ENCODE measurements at regions not wholly inside any gene's neighbourhood (a gene's known extent, or its start where the extent isn't known, plus 50 kb on each side); places are given as distances from the start of the nearest gene placed in this dataset.

GRCh38 chr1:103199001-103199400 is 90.7 kb upstream of the COL11A1 start:
- no peak overlapping the region for H3K4me2 ChIP-seq (replicated peaks; ENCODE audit: low read depth, low read length, poor library complexity, severe bottlenecking)
- H3K27me3 ChIP-seq (replicated peaks in 1 of 4; ENCODE audit: control extremely low read depth in 1 of 4, control insufficient read depth in 3 of 4, insufficient read depth in 4 of 4, low read length in 3 of 4), result no peaks in the 10 kb centered on the region
- H3K36me3 ChIP-seq (replicated peaks in 1 of 2; ENCODE audit: control extremely low read depth in 1 of 2, control insufficient read depth in 1 of 2, extremely low read depth in 1 of 2, insufficient read depth in 2 of 2, low read length in 1 of 2), result no peaks in the 10 kb centered on the region
- no peaks in the 10 kb centered on the region for H3K27me3 Mint-ChIP-seq
- POLR2A ChIA-PET, result no interaction called here
- H3K4me3 ChIP-seq (ENCODE audit: control extremely low read depth in 1 of 5, extremely low read depth in 1 of 5, insufficient read depth in 1 of 5, low read depth in 2 of 5, low read length in 4 of 5), result no peak overlapping the region
- CTCF ChIA-PET, result no interaction called here
- no peaks in the 10 kb centered on the region for H3K79me2 ChIP-seq (ENCODE audit: control insufficient read depth, insufficient read depth, low read length)
- H3K4me1 ChIP-seq (ENCODE audit: control insufficient read depth in 2 of 2, insufficient read depth in 2 of 2, low read length in 2 of 2), result no peaks in the 10 kb centered on the region
- intact Hi-C loops (cut with micrococcal nuclease), result no loop called here
- no peak overlapping the region for H3K27ac Mint-ChIP-seq
- H3K9ac ChIP-seq (ENCODE audit: low read length), result no peak overlapping the region
- H3K27ac ChIP-seq (ENCODE audit: low read length in 2 of 2), result no peak overlapping the region
- WGBS (ENCODE audit: insufficient coverage), result no CpG with 5 or more reads among the region's 1 CpG
- no peak overlapping the region for H3K4me3 Mint-ChIP-seq
- H3K9me3 ChIP-seq (ENCODE audit: control extremely low read depth in 1 of 3, control insufficient read depth in 2 of 3, insufficient read depth in 1 of 3, low read length in 2 of 3), result no peaks in the 10 kb centered on the region
- H3K4me1 Mint-ChIP-seq, result no peaks in the 10 kb centered on the region
- no peak overlapping the region for H2AFZ ChIP-seq (ENCODE audit: insufficient read depth, low read depth, low read length, poor library complexity, severe bottlenecking)
- H4K20me1 ChIP-seq (ENCODE audit: control insufficient read depth, insufficient read depth, low read length, poor library complexity, severe bottlenecking), result no peaks in the 10 kb centered on the region
- ATAC-seq (ENCODE audit: low read depth) (no peak), DNase-seq (no peak)
- H3K9me3 Mint-ChIP-seq (ENCODE audit: insufficient read depth), result no peaks in the 10 kb centered on the region
- TF ChIP-seq CTCF (IDR thresholded peaks at IDR 0.05), result no peak
- TF ChIP-seq EZH2 (IDR thresholded peaks at IDR 0.05; ENCODE audit: borderline replicate concordance, insufficient read depth, low read depth, low read length, poor library complexity, severe bottlenecking), result no peak

GRCh38 chr1:103198076-103198475 is 89.8 kb upstream of the COL11A1 start:
- H3K4me2 ChIP-seq (replicated peaks; ENCODE audit: low read depth, low read length, poor library complexity, severe bottlenecking), result no peak overlapping the region
- no peaks in the 10 kb centered on the region for H4K20me1 ChIP-seq (ENCODE audit: control insufficient read depth, insufficient read depth, low read length, poor library complexity, severe bottlenecking)
- DNase-seq, result no peak
- no peak for TF ChIP-seq EZH2 (IDR thresholded peaks at IDR 0.05; ENCODE audit: borderline replicate concordance, insufficient read depth, low read depth, low read length, poor library complexity, severe bottlenecking)
- no peak for TF ChIP-seq CTCF (IDR thresholded peaks at IDR 0.05)
- no peak overlapping the region for H3K27ac Mint-ChIP-seq
- H3K4me1 Mint-ChIP-seq, result no peaks in the 10 kb centered on the region
- intact Hi-C loops (cut with micrococcal nuclease), result no loop called here
- no peaks in the 10 kb centered on the region for H3K27me3 ChIP-seq (replicated peaks in 1 of 4; ENCODE audit: control extremely low read depth in 1 of 4, control insufficient read depth in 3 of 4, insufficient read depth in 4 of 4, low read length in 3 of 4)
- no CpG with 5 or more reads among the region's 2 CpGs for WGBS (ENCODE audit: insufficient coverage)
- H3K9me3 ChIP-seq (ENCODE audit: control extremely low read depth in 1 of 3, control insufficient read depth in 2 of 3, insufficient read depth in 1 of 3, low read length in 2 of 3), result no peaks in the 10 kb centered on the region
- no peaks in the 10 kb centered on the region for H3K79me2 ChIP-seq (ENCODE audit: control insufficient read depth, insufficient read depth, low read length)
- no peak overlapping the region for H3K9ac ChIP-seq (ENCODE audit: low read length)
- no peaks in the 10 kb centered on the region for H3K36me3 ChIP-seq (replicated peaks in 1 of 2; ENCODE audit: control extremely low read depth in 1 of 2, control insufficient read depth in 1 of 2, extremely low read depth in 1 of 2, insufficient read depth in 2 of 2, low read length in 1 of 2)
- no peaks in the 10 kb centered on the region for H3K9me3 Mint-ChIP-seq (ENCODE audit: insufficient read depth)
- no peak overlapping the region for H2AFZ ChIP-seq (ENCODE audit: insufficient read depth, low read depth, low read length, poor library complexity, severe bottlenecking)
- no peak overlapping the region for H3K27ac ChIP-seq (ENCODE audit: low read length in 2 of 2)
- ChIA-PET CTCF (no interaction called here), POLR2A (no interaction called here)
- no peak overlapping the region for H3K4me3 ChIP-seq (ENCODE audit: control extremely low read depth in 1 of 5, extremely low read depth in 1 of 5, insufficient read depth in 1 of 5, low read depth in 2 of 5, low read length in 4 of 5)
- H3K4me1 ChIP-seq (ENCODE audit: control insufficient read depth in 2 of 2, insufficient read depth in 2 of 2, low read length in 2 of 2), result no peaks in the 10 kb centered on the region
- ATAC-seq (ENCODE audit: low read depth), result no peak
- H3K4me3 Mint-ChIP-seq, result no peak overlapping the region
- H3K27me3 Mint-ChIP-seq, result no peaks in the 10 kb centered on the region

Data from B cell (primary cell).